ENCODE measurements at regions not wholly inside any gene's neighbourhood (a gene's known extent, or its start where the extent isn't known, plus 50 kb on each side); places are given as distances from the start of the nearest gene placed in this dataset.

- TF ChIP-seq FOXM1 (IDR thresholded peaks at IDR 0.05; ENCODE audit: borderline replicate concordance, low read depth) (no peak), ZBTB7A (IDR thresholded peaks at IDR 0.05; ENCODE audit: low read depth) (no peak), TCF12 (IDR thresholded peaks at IDR 0.05; ENCODE audit: low read depth) (no peak), RAD21 (IDR thresholded peaks at IDR 0.05; ENCODE audit: low read depth) (no peak), EP300 (IDR thresholded peaks at IDR 0.05; ENCODE audit: borderline replicate concordance) (no peak), TEAD4 (IDR thresholded peaks at IDR 0.05) (no peak), MAX (IDR thresholded peaks at IDR 0.05) (no peak), CREB1 (IDR thresholded peaks at IDR 0.05; ENCODE audit: low read depth) (no peak)
Measured at GRCh38 chr13:74423434-74423833, 289.2 kb upstream of the KLF12 start.

DNA sequence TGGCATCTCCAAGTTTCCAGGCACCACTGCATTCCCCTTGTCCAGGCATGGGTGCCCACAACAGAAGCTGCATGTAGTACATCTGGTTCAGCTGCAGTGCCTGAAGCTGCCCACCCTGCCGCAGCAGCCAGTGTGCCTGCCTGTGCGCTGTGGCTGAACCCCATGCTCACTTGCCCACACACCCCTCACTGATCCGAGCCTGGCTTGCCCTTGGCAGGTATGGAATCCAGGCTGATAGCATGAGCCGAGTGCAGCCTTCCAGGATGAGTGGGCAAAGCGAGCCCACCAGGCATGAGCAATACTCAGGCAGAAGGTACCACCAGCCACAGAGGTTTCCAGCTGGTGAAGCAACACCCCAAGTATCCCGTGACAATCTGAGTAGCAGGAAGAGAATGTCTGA lies 280.3 kb upstream of the KLF12 start:
- TF ChIP-seq RAD21 (IDR thresholded peaks at IDR 0.05; ENCODE audit: low read depth) (no peak), FOXM1 (IDR thresholded peaks at IDR 0.05; ENCODE audit: borderline replicate concordance, low read depth) (no peak)
- TF ChIP-seq, protein P1, sequence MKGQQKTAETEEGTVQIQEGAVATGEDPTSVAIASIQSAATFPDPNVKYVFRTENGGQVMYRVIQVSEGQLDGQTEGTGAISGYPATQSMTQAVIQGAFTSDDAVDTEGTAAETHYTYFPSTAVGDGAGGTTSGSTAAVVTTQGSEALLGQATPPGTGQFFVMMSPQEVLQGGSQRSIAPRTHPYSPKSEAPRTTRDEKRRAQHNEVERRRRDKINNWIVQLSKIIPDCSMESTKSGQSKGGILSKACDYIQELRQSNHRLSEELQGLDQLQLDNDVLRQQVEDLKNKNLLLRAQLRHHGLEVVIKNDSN (IDR thresholded peaks at IDR 0.05), result no peak

GRCh38 chr13:74413482-74413881 lies 279.3 kb upstream of the KLF12 start:
- TF ChIP-seq TAF1 (IDR thresholded peaks at IDR 0.05; ENCODE audit: low read depth) (no peak), EP300 (IDR thresholded peaks at IDR 0.05; ENCODE audit: borderline replicate concordance) (no peak)

DNA sequence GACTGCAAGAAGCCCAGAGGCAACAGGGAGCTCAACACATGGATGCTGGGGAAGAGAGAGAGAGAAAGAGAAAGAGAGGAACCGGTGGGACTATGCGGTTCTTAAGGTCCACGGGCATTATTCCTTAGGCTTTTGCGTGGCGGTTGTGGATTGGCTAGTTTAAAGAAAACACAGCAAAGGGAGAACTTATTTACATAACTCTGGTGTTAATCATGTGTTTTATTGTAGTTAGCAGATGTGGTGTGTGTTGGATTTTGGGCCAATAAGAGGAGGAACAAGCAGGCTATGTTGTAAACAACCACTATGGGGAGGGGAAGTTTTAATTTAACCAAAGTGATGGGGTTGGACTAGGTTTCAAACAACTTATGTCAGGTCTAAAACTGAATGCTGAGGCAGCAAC lies 275.3 kb upstream of the KLF12 start:
- TF ChIP-seq, protein P1 (IDR thresholded peaks at IDR 0.05), result no peak
- no peak for TF ChIP-seq TAF1 (IDR thresholded peaks at IDR 0.05; ENCODE audit: low read depth)
- no peak for TF ChIP-seq YY1 (IDR thresholded peaks at IDR 0.05; ENCODE audit: low read depth)
- no peak for TF ChIP-seq CREB1 (IDR thresholded peaks at IDR 0.05; ENCODE audit: low read depth)
- TF ChIP-seq ZBTB7A (IDR thresholded peaks at IDR 0.05; ENCODE audit: low read depth), result no peak
- no peak for TF ChIP-seq NFIC (IDR thresholded peaks at IDR 0.05)
- no peak for TF ChIP-seq EP300 (IDR thresholded peaks at IDR 0.05; ENCODE audit: borderline replicate concordance)
- no peak for TF ChIP-seq FOXM1 (IDR thresholded peaks at IDR 0.05; ENCODE audit: borderline replicate concordance, low read depth)
- no peak for TF ChIP-seq CEBPB (IDR thresholded peaks at IDR 0.05)
- no peak for TF ChIP-seq RAD21 (IDR thresholded peaks at IDR 0.05; ENCODE audit: low read depth)
- TF ChIP-seq TEAD4 (IDR thresholded peaks at IDR 0.05), result no peak

GRCh38 chr13:74406420-74406819 lies 272.2 kb upstream of the KLF12 start:
- no peak for TF ChIP-seq FOXM1 (IDR thresholded peaks at IDR 0.05; ENCODE audit: borderline replicate concordance, low read depth)
- TF ChIP-seq, protein P2, sequence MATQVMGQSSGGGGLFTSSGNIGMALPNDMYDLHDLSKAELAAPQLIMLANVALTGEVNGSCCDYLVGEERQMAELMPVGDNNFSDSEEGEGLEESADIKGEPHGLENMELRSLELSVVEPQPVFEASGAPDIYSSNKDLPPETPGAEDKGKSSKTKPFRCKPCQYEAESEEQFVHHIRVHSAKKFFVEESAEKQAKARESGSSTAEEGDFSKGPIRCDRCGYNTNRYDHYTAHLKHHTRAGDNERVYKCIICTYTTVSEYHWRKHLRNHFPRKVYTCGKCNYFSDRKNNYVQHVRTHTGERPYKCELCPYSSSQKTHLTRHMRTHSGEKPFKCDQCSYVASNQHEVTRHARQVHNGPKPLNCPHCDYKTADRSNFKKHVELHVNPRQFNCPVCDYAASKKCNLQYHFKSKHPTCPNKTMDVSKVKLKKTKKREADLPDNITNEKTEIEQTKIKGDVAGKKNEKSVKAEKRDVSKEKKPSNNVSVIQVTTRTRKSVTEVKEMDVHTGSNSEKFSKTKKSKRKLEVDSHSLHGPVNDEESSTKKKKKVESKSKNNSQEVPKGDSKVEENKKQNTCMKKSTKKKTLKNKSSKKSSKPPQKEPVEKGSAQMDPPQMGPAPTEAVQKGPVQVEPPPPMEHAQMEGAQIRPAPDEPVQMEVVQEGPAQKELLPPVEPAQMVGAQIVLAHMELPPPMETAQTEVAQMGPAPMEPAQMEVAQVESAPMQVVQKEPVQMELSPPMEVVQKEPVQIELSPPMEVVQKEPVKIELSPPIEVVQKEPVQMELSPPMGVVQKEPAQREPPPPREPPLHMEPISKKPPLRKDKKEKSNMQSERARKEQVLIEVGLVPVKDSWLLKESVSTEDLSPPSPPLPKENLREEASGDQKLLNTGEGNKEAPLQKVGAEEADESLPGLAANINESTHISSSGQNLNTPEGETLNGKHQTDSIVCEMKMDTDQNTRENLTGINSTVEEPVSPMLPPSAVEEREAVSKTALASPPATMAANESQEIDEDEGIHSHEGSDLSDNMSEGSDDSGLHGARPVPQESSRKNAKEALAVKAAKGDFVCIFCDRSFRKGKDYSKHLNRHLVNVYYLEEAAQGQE (IDR thresholded peaks at IDR 0.05; ENCODE audit: low read depth), result no peak
- no peak for TF ChIP-seq MAX (IDR thresholded peaks at IDR 0.05)
- TF ChIP-seq CEBPB (IDR thresholded peaks at IDR 0.05), result no peak
- TF ChIP-seq NFIC (IDR thresholded peaks at IDR 0.05), result no peak
- TF ChIP-seq EP300 (IDR thresholded peaks at IDR 0.05; ENCODE audit: borderline replicate concordance), result no peak
- TF ChIP-seq TCF12 (IDR thresholded peaks at IDR 0.05; ENCODE audit: low read depth), result no peak
- no peak for TF ChIP-seq YY1 (IDR thresholded peaks at IDR 0.05; ENCODE audit: low read depth)
- no peak for TF ChIP-seq CREB1 (IDR thresholded peaks at IDR 0.05; ENCODE audit: low read depth)
- no peak for TF ChIP-seq TAF1 (IDR thresholded peaks at IDR 0.05; ENCODE audit: low read depth)
- TF ChIP-seq, protein P1 (IDR thresholded peaks at IDR 0.05), result no peak
- no peak for TF ChIP-seq ZBTB7A (IDR thresholded peaks at IDR 0.05; ENCODE audit: low read depth)
- no peak for TF ChIP-seq RAD21 (IDR thresholded peaks at IDR 0.05; ENCODE audit: low read depth)
- TF ChIP-seq EGR1 (IDR thresholded peaks at IDR 0.05), result no peak
- no peak for TF ChIP-seq TEAD4 (IDR thresholded peaks at IDR 0.05)

DNA sequence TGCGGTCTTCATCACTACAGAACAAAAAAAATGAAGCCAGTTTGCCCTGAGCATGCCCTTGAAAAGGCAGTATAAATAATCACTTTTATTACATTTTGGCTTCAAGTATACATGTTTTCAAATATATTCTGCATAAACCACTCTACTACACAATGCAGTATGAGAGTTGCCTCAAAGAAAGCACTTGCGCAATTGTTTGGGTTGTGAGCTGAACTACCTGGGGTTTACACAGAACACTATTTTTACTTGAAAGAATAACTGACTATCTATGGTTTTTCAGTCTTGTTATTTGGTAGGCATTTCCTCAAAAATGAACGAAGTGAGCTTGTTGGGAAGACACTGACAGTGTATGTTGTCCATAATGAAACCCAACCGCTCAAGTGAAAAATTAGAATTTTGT lies 264.4 kb upstream of the KLF12 start:
- TF ChIP-seq ZBTB7A (IDR thresholded peaks at IDR 0.05; ENCODE audit: low read depth) (no peak), RAD21 (IDR thresholded peaks at IDR 0.05; ENCODE audit: low read depth) (no peak), EGR1 (IDR thresholded peaks at IDR 0.05) (no peak), EP300 (IDR thresholded peaks at IDR 0.05; ENCODE audit: borderline replicate concordance) (no peak), YY1 (IDR thresholded peaks at IDR 0.05; ENCODE audit: low read depth) (no peak), MAX (IDR thresholded peaks at IDR 0.05) (no peak), NFIC (IDR thresholded peaks at IDR 0.05) (no peak), TEAD4 (IDR thresholded peaks at IDR 0.05) (no peak), CREB1 (IDR thresholded peaks at IDR 0.05; ENCODE audit: low read depth) (no peak)
- TF ChIP-seq, protein P2 (IDR thresholded peaks at IDR 0.05; ENCODE audit: low read depth), result no peak

Data from Ishikawa (cell line).